AG04449 (cell line): ENCODE measurements at regions not wholly inside any gene's neighbourhood (a gene's known extent, or its start where the extent isn't known, plus 50 kb on each side); places are given as distances from the start of the nearest gene placed in this dataset.

Experiments used
- CTCF ChIA-PET: fragments of 350-600 bp; formaldehyde crosslinking; extraction: SDS; loops from one replicate; lab custom pipeline; 2021; ENCODE audit warnings: antibody characterized with exemption; lab: Yijun Ruan, JAX
- POLR2A ChIA-PET: fragments of 400-600, 350-600 bp; formaldehyde crosslinking; extraction: SDS; loops from one replicate; lab custom pipeline; 2020; ENCODE audit warnings: antibody characterized with exemption, inconsistent platforms; lab: Yijun Ruan, JAX
- DNase-seq: peaks from one replicate; pipeline ENCODE4 v3.0.0-alpha.2; 2010; ENCODE audit warnings: low read depth, low spot score
- H3K4me3 ChIP-seq: 2 replicates; pipeline ENCODE4 v1.5.1; 2011; ENCODE audit warnings: low read depth, mild to moderate bottlenecking, control low read depth, low read length
- CTCF ChIP-seq: IDR thresholded peaks from one replicate; pipeline ENCODE4 v1.5.1; 2011; ENCODE audit warnings: mild to moderate bottlenecking, moderate library complexity, low read length, control low read depth, inconsistent platforms; ENCODE audit not compliant: insufficient read depth; ENCODE audit errors: missing control alignments

GRCh38 chr16:24674877-24675276 lies 54.6 kb upstream of the TNRC6A start:
- no peak overlapping the region for H3K4me3 ChIP-seq
- DNase-seq: no peak
- no peak for TF ChIP-seq CTCF
- ChIA-PET CTCF (interaction anchor here (1.3 to 1.9 kb wide), 2 partner anchors 9 to 15 kb away, joined by 5 to 6 read pairs; no protein-coding TSS in a partner anchor), POLR2A (no interaction called here)

GRCh38 chr16:24677388-24677787 lies 52.1 kb upstream of the TNRC6A start:
- H3K4me3 ChIP-seq: no peak overlapping the region
- ChIA-PET POLR2A (no interaction called here), CTCF (interaction anchor here (2.2 kb wide), 1 partner anchor 11 kb away, joined by 7 read pairs; no protein-coding TSS in a partner anchor)
- TF ChIP-seq CTCF: no peak
- no peak for DNase-seq
